Hepatocyte (in vitro differentiated cells): ENCODE measurements at regions not wholly inside any gene's neighbourhood (a gene's known extent, or its start where the extent isn't known, plus 50 kb on each side); places are given as distances from the start of the nearest gene placed in this dataset.

ENCODE experiments used
- DNase-seq: peaks from one replicate; pipeline ENCODE4 v3.0.0-alpha.2; 2016; ENCODE audit warnings: low spot score
- H2AFZ ChIP-seq: fragments of 200-600 bp; sonication (generic); 2 replicates; pipeline ENCODE4 v1.6.0; 2016; ENCODE audit warnings: antibody characterized with exemption, mild to moderate bottlenecking
- H3K27ac ChIP-seq: fragments of 200-600 bp; sonication (generic); 2 replicates; pipeline ENCODE4 v1.5.1; 2016; ENCODE audit warnings: mild to moderate bottlenecking
- H3K27me3 ChIP-seq: fragments of 200-600 bp; sonication (generic); 2 replicates; pipeline ENCODE4 v1.6.1; 2016
- H3K36me3 ChIP-seq: fragments of 200-600 bp; sonication (generic); replicated peaks from 2 replicates; pipeline ENCODE4 v1.5.1; 2016; ENCODE audit warnings: low read depth; ENCODE audit not compliant: insufficient read depth
- H3K4me1 ChIP-seq: fragments of 200-600 bp; sonication (generic); 2 replicates; pipeline ENCODE4 v1.5.1; 2016; ENCODE audit warnings: mild to moderate bottlenecking, moderate library complexity; ENCODE audit not compliant: insufficient read depth
- H3K4me2 ChIP-seq: fragments of 200-600 bp; sonication (generic); 2 replicates; pipeline ENCODE4 v1.6.0; 2016
- H3K4me3 ChIP-seq: fragments of 200-600 bp; sonication (generic); 2 replicates; pipeline ENCODE4 v1.5.1; 2016; ENCODE audit warnings: mild to moderate bottlenecking
- H3K79me2 ChIP-seq: fragments of 200-600 bp; sonication (generic); 2 replicates; pipeline ENCODE4 v1.6.0; 2017; ENCODE audit warnings: mild to moderate bottlenecking
- H3K9me2 ChIP-seq: fragments of 200-600 bp; sonication (generic); replicated peaks from 2 replicates; pipeline ENCODE4 v1.6.0; 2017; ENCODE audit warnings: mild to moderate bottlenecking; ENCODE audit not compliant: insufficient read depth
- H3K9me3 ChIP-seq: fragments of 200-600 bp; sonication (generic); 2 replicates; pipeline ENCODE4 v1.5.1; 2016; ENCODE audit warnings: low read depth, mild to moderate bottlenecking
- H4K20me1 ChIP-seq: fragments of 200-600 bp; sonication (generic); 2 replicates; pipeline ENCODE4 v1.6.0; 2016; ENCODE audit warnings: mild to moderate bottlenecking; ENCODE audit not compliant: insufficient read depth, poor library complexity, severe bottlenecking
- CTCF ChIP-seq: fragments of 200-600 bp; sonication (generic); IDR thresholded peaks from 2 replicates; pipeline ENCODE4 v1.5.1; 2016; ENCODE audit warnings: antibody characterized with exemption, mild to moderate bottlenecking; ENCODE audit not compliant: poor library complexity
- EZH2 ChIP-seq: fragments of 200-600 bp; sonication (generic); IDR thresholded peaks from 2 replicates; pipeline ENCODE4 v1.6.1; 2016; ENCODE audit warnings: antibody characterized with exemption, mild to moderate bottlenecking, borderline replicate concordance
- EZH2phosphoT487 ChIP-seq: fragments of 200-600 bp; sonication (generic); IDR thresholded peaks from one replicate; pipeline ENCODE4 v1.6.1; 2018; ENCODE audit warnings: antibody characterized with exemption, mild to moderate bottlenecking, low read depth, moderate library complexity; ENCODE audit not compliant: unreplicated experiment, severe bottlenecking
- WGBS: methylation state at CpG from one replicate; pipeline ENCODE4 v1.1.6; 2016; ENCODE audit warnings: low lambda C conversion rate; ENCODE audit errors: missing lambda C conversion rate; 5-methylcytosine and 5-hydroxymethylcytosine counted together

GRCh38 chr3:111434941-111435622 is 106.9 kb upstream of the CD96 start:
- WGBS: 83% methylated on average over 3 of the region's 3 CpGs
- Histone ChIP-seq H3K27ac (no peak overlapping the region), H3K4me3 (no peak overlapping the region), H3K36me3 (no peaks in the 10 kb centered on the region), H4K20me1 (no peaks in the 10 kb centered on the region), H2AFZ (no peak overlapping the region), H3K4me2 (no peak overlapping the region), H3K9me2 (no peaks in the 10 kb centered on the region), H3K27me3 (no peaks in the 10 kb centered on the region), H3K79me2 (no peaks in the 10 kb centered on the region), H3K4me1 (no peaks in the 10 kb centered on the region), H3K9me3 (peaks cover 5% of the 10 kb centered on the region)
- no peak for DNase-seq
- TF ChIP-seq EZH2phosphoT487 (no peak), CTCF (no peak), EZH2 (no peak)

GRCh38 chr3:111438283-111438682 is 103.7 kb upstream of the CD96 start:
- H3K27ac ChIP-seq: no peak overlapping the region
- DNase-seq: no peak
- no peaks in the 10 kb centered on the region for H3K4me1 ChIP-seq
- no peak overlapping the region for H2AFZ ChIP-seq
- H3K9me2 ChIP-seq: no peaks in the 10 kb centered on the region
- WGBS: 93% methylated on average over 3 of the region's 3 CpGs
- no peak overlapping the region for H3K4me3 ChIP-seq
- H4K20me1 ChIP-seq: no peaks in the 10 kb centered on the region
- no peak overlapping the region for H3K4me2 ChIP-seq
- TF ChIP-seq CTCF (no peak), EZH2 (no peak), EZH2phosphoT487 (no peak)
- peaks cover 2% of the 10 kb centered on the region for H3K9me3 ChIP-seq
- no peaks in the 10 kb centered on the region for H3K36me3 ChIP-seq
- H3K79me2 ChIP-seq: no peaks in the 10 kb centered on the region
- H3K27me3 ChIP-seq: no peaks in the 10 kb centered on the region

GRCh38 chr3:111454551-111454950 is 87.4 kb upstream of the CD96 start:
- Histone ChIP-seq H3K4me2 (no peak overlapping the region), H3K4me1 (no peaks in the 10 kb centered on the region), H3K27me3 (no peaks in the 10 kb centered on the region), H3K36me3 (no peaks in the 10 kb centered on the region), H3K9me2 (no peaks in the 10 kb centered on the region), H3K27ac (no peak overlapping the region), H2AFZ (no peak overlapping the region), H4K20me1 (no peaks in the 10 kb centered on the region), H3K4me3 (no peak overlapping the region), H3K9me3 (no peaks in the 10 kb centered on the region), H3K79me2 (no peaks in the 10 kb centered on the region)
- TF ChIP-seq EZH2: no peak
- no peak for TF ChIP-seq EZH2phosphoT487
- TF ChIP-seq CTCF: no peak
- WGBS: 81% methylated on average over 3 of the region's 3 CpGs
- no peak for DNase-seq
